NCI-H2081 (cell line): ENCODE measurements at regions not wholly inside any gene's neighbourhood (a gene's known extent, or its start where the extent isn't known, plus 50 kb on each side); places are given as distances from the start of the nearest gene placed in this dataset.
A peak's percentile ranks its signal among the peaks of the same experiment; 100 is the strongest.

Experiments
- DNase-seq, 2 experiments: peaks; one replicate each; lab custom pipeline; 2025; lab: John Stamatoyannopoulos, UW

GRCh38 chr1:239322369-239322768, 64.0 kb upstream of the CHRM3 start:
- peak; percentile 59 to 82 for DNase-seq

GRCh38 chr1:239321877-239322276, 64.5 kb upstream of the CHRM3 start:
- DNase-seq = peak; percentile 59 to 68

- DNase-seq = no peak
Observed at GRCh38 chr1:239317948-239318347, 68.4 kb upstream of the CHRM3 start.

- no peak for DNase-seq
Observed at GRCh38 chr1:239315631-239316217, 70.6 kb upstream of the CHRM3 start.

- no peak for DNase-seq
Observed at GRCh38 chr1:239311331-239311730, 75.0 kb upstream of the CHRM3 start.

GRCh38 chr1:239308701-239309333, 77.6 kb upstream of the CHRM3 start:
- DNase-seq = peak; percentile 29 to 47

GRCh38 chr1:239307886-239308285, 78.5 kb upstream of the CHRM3 start:
- no peak for DNase-seq

GRCh38 chr1:239306426-239306825, 79.9 kb upstream of the CHRM3 start:
- DNase-seq = peak in 1 of 2 experiments; percentile 17

- no peak for DNase-seq
Observed at GRCh38 chr1:239303289-239303688, 83.1 kb upstream of the CHRM3 start.

GRCh38 chr1:239302696-239303095, 83.7 kb upstream of the CHRM3 start:
- no peak for DNase-seq

- no peak for DNase-seq
Observed at GRCh38 chr1:239301251-239301650, 85.1 kb upstream of the CHRM3 start.

GRCh38 chr1:239297910-239298309, 88.5 kb upstream of the CHRM3 start:
- DNase-seq = no peak

GRCh38 chr1:239293350-239294110, 92.8 kb upstream of the CHRM3 start:
- no peak for DNase-seq

- DNase-seq = no peak
Observed at GRCh38 chr1:239288820-239289554, 97.4 kb upstream of the CHRM3 start.

GRCh38 chr1:239287296-239287695, 99.1 kb upstream of the CHRM3 start:
- no peak for DNase-seq

GRCh38 chr1:239283216-239283615, 103.2 kb upstream of the CHRM3 start:
- DNase-seq = no peak

GRCh38 chr1:239282411-239282810, 104.0 kb upstream of the CHRM3 start:
- no peak for DNase-seq

GRCh38 chr1:239276051-239276450, 110.3 kb upstream of the CHRM3 start:
- no peak for DNase-seq

GRCh38 chr1:239274242-239274830, 112.0 kb upstream of the CHRM3 start:
- no peak for DNase-seq

GRCh38 chr1:239270509-239270908, 115.9 kb upstream of the CHRM3 start:
- no peak for DNase-seq

- DNase-seq = no peak
Observed at GRCh38 chr1:239269706-239270105, 116.7 kb upstream of the CHRM3 start.

- no peak for DNase-seq
Observed at GRCh38 chr1:239268941-239269340, 117.4 kb upstream of the CHRM3 start.
